ENCODE measurements at regions not wholly inside any gene's neighbourhood (a gene's known extent, or its start where the extent isn't known, plus 50 kb on each side); places are given as distances from the start of the nearest gene placed in this dataset.

DNA sequence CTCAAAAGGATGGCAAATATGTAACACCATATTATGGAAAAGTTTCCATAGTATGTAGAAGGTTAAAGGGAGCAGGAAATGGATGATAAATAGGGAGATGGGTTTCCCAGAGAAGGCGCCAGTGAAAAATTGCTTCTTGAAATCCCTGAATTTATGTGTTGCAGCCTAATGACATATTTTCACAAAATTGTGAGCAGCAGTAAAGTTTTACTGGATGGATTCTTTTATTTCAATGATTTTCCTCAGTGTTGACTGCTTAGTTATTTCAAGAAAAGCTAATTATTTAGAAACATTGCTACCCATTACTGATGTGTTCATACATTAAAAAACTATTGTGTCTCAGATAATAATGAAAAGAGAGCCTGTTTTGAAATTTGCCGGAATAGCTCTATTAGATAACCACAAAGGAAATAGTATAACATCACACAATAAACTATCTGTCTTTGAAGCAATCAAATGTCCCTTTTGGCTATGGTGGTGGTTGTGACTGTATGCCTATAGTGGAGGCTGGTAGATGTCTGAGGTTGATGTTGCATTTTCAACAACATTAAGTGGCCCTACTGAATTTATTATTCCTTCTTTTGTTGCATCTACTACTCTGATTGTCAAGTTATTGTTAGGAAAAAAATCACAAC is 169.9 kb upstream of the HAND2 start:
- H3K9me3 Mint-ChIP-seq (ENCODE audit: low read depth): peaks cover 1% of the 10 kb centered on the region
- DNase-seq (ENCODE audit: low spot score): no peak
- no peak overlapping the region for H3K4me3 Mint-ChIP-seq (ENCODE audit: unreplicated experiment)
- no peaks in the 10 kb centered on the region for H3K4me1 Mint-ChIP-seq (ENCODE audit: low read depth)
- peaks cover 12% of the 10 kb centered on the region for H3K27me3 Mint-ChIP-seq (ENCODE audit: low read depth)
- TF ChIP-seq, protein P1, sequence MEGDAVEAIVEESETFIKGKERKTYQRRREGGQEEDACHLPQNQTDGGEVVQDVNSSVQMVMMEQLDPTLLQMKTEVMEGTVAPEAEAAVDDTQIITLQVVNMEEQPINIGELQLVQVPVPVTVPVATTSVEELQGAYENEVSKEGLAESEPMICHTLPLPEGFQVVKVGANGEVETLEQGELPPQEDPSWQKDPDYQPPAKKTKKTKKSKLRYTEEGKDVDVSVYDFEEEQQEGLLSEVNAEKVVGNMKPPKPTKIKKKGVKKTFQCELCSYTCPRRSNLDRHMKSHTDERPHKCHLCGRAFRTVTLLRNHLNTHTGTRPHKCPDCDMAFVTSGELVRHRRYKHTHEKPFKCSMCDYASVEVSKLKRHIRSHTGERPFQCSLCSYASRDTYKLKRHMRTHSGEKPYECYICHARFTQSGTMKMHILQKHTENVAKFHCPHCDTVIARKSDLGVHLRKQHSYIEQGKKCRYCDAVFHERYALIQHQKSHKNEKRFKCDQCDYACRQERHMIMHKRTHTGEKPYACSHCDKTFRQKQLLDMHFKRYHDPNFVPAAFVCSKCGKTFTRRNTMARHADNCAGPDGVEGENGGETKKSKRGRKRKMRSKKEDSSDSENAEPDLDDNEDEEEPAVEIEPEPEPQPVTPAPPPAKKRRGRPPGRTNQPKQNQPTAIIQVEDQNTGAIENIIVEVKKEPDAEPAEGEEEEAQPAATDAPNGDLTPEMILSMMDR (IDR thresholded peaks at IDR 0.05): no peak
- no peaks in the 10 kb centered on the region for H3K36me3 Mint-ChIP-seq (ENCODE audit: low read depth)
- no peak overlapping the region for H3K27ac Mint-ChIP-seq (ENCODE audit: unreplicated experiment)

DNA sequence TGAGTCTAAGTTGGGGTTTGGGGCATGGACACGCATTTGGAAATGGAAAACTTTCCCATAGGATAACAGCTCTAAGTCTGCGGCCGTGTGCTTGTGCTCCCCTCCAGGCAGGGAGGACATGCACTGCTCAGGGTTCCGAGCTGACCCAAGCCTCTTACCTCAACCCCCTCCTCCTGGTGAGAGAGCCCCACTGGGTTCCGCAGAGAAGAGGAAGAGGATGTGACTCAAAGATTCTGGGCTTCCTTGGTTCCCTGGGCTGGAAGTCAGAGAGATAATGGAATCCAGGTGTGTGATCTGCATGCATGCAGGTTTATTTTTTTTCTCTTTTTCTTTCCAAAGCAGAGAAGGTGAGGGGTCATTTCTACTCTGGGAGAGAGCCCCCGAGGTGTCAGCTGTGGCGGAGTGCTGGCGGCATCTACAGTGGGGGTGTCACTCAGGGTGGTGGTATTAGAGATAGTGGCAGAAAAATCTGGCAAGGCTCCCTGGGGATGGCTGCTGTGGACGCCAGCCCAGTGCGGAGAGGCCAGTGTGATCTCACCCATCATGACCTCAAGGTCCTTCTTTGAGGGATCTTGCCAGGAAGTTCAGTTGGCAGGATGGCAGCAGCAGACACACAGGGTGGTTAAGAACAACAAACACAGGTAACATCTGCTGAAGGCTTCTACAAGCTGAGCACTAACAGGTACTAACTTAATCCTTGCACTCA is 168.7 kb upstream of the HAND2 start:
- Mint-ChIP-seq H3K4me1 (ENCODE audit: low read depth) (no peaks in the 10 kb centered on the region), H3K36me3 (ENCODE audit: low read depth) (no peaks in the 10 kb centered on the region), H3K4me3 (ENCODE audit: unreplicated experiment) (no peak overlapping the region), H3K27ac (ENCODE audit: unreplicated experiment) (no peak overlapping the region), H3K9me3 (ENCODE audit: low read depth) (no peaks in the 10 kb centered on the region), H3K27me3 (ENCODE audit: low read depth) (peaks cover 12% of the 10 kb centered on the region)
- no peak for DNase-seq (ENCODE audit: low spot score)
- TF ChIP-seq, protein P1 (IDR thresholded peaks at IDR 0.05): no peak

DNA sequence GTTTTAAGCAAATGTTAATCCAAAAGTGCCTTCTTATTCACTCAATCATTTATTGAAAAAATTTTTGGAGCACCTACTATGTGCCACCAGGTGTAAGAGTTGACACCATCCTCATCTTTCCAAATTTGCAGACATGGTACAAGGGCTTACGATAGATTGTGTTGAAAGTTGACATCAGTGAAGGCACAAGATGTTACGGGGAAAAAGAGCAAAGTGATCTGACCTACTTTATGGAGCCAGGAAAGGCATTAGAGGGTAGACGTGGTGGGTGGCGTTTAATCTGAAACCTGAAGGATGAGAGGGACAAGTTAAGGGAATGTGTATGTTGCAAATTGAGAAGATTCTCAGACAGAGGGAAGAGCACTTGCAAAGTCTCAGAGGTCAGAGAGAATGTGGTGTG is 167.8 kb upstream of the HAND2 start:
- H3K4me3 Mint-ChIP-seq (ENCODE audit: unreplicated experiment): no peak overlapping the region
- no peaks in the 10 kb centered on the region for H3K9me3 Mint-ChIP-seq (ENCODE audit: low read depth)
- no peaks in the 10 kb centered on the region for H3K4me1 Mint-ChIP-seq (ENCODE audit: low read depth)
- H3K36me3 Mint-ChIP-seq (ENCODE audit: low read depth): no peaks in the 10 kb centered on the region
- TF ChIP-seq, protein P1 (IDR thresholded peaks at IDR 0.05): no peak
- DNase-seq (ENCODE audit: low spot score): no peak
- H3K27ac Mint-ChIP-seq (ENCODE audit: unreplicated experiment): no peak overlapping the region
- H3K27me3 Mint-ChIP-seq (ENCODE audit: low read depth): peaks cover 8% of the 10 kb centered on the region

DNA sequence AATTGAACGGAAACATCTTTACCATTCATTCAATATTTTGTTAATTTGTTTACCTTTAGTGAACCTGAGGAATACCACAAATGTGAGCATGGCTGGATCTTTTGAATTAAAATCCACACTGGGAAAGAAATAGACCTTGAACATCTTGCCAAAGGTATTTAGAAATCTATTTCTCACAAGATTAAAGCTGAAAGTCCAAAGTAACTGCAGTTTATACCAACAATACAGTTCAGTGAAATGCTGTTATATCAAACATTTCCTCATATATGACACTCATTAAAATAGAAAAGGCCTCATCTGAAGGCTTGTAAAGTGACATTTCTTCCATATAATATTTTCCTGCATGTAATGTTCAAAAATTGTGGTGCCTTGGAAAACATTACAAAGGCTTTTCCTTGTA is 166.5 kb upstream of the HAND2 start:
- no peak for DNase-seq (ENCODE audit: low spot score)
- H3K27ac Mint-ChIP-seq (ENCODE audit: unreplicated experiment): no peak overlapping the region
- no peaks in the 10 kb centered on the region for H3K9me3 Mint-ChIP-seq (ENCODE audit: low read depth)
- H3K27me3 Mint-ChIP-seq (ENCODE audit: low read depth): peaks cover 9% of the 10 kb centered on the region
- TF ChIP-seq, protein P1 (IDR thresholded peaks at IDR 0.05): no peak
- no peaks in the 10 kb centered on the region for H3K36me3 Mint-ChIP-seq (ENCODE audit: low read depth)
- no peak overlapping the region for H3K4me3 Mint-ChIP-seq (ENCODE audit: unreplicated experiment)
- no peaks in the 10 kb centered on the region for H3K4me1 Mint-ChIP-seq (ENCODE audit: low read depth)

DNA sequence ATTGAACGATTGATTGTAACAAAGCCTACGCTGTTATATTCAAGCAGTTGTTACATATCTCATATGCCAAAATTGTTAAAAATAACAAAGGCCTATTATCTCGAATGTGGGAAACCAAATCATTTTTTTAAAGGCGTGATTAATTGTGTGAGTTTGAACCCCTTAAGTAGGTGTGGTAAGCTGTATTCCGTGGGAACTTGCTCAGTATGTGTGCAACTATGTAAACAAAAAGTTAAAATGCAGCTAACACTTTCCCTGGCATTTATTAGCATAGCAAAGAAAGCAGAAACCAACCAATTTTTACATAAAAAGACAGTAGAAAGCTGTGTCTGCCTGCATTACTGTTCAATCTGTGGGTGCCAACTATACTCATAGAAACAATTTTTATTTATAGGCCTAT is 166.0 kb upstream of the HAND2 start:
- TF ChIP-seq, protein P1 (IDR thresholded peaks at IDR 0.05): no peak
- no peaks in the 10 kb centered on the region for H3K4me1 Mint-ChIP-seq (ENCODE audit: low read depth)
- H3K27me3 Mint-ChIP-seq (ENCODE audit: low read depth): peaks cover 9% of the 10 kb centered on the region
- H3K36me3 Mint-ChIP-seq (ENCODE audit: low read depth): no peaks in the 10 kb centered on the region
- no peak overlapping the region for H3K4me3 Mint-ChIP-seq (ENCODE audit: unreplicated experiment)
- H3K27ac Mint-ChIP-seq (ENCODE audit: unreplicated experiment): no peak overlapping the region
- H3K9me3 Mint-ChIP-seq (ENCODE audit: low read depth): no peaks in the 10 kb centered on the region
- DNase-seq (ENCODE audit: low spot score): no peak

All from chondrocyte (in vitro differentiated cells).